NOMO-1 (cell line): ENCODE measurements at regions not wholly inside any gene's neighbourhood (a gene's known extent, or its start where the extent isn't known, plus 50 kb on each side); places are given as distances from the start of the nearest gene placed in this dataset.

Experiments used
- DNase-seq, 2 experiments: peaks; one replicate each; lab custom pipeline; 2025; ENCODE audit not compliant: unreplicated experiment in 2 of 2; lab: John Stamatoyannopoulos, UW

GRCh38 chr1:243917863-243918565, 68.0 kb upstream of the AKT3 start:
- DNase-seq = no peak

GRCh38 chr1:243917177-243917862, 67.3 kb upstream of the AKT3 start:
- peak; percentile 31 to 36 for DNase-seq

GRCh38 chr1:243916160-243916559, 66.1 kb upstream of the AKT3 start:
- DNase-seq = no peak

GRCh38 chr1:243912347-243912746, 62.3 kb upstream of the AKT3 start:
- no peak for DNase-seq

- peak; percentile 66 to 83 for DNase-seq
Measured at GRCh38 chr1:243910607-243911006, 60.6 kb upstream of the AKT3 start.

GRCh38 chr1:243903895-243904294, 53.9 kb upstream of the AKT3 start:
- no peak for DNase-seq

- DNase-seq = no peak
Measured at GRCh38 chr1:243903041-243903440, 53.0 kb upstream of the AKT3 start.

GRCh38 chr1:243902100-243902499, 52.1 kb upstream of the AKT3 start:
- DNase-seq = no peak
